H9 (cell line): ENCODE measurements at regions not wholly inside any gene's neighbourhood (a gene's known extent, or its start where the extent isn't known, plus 50 kb on each side); places are given as distances from the start of the nearest gene placed in this dataset.

Experiments
- DNase-seq: peaks from one replicate; pipeline ENCODE4 v3.0.0-alpha.2; 2017
- H2AFZ ChIP-seq: one replicate; pipeline ENCODE4 v1.6.1; 2013; ENCODE audit warnings: mild to moderate bottlenecking, low read length, control low read depth, moderate library complexity
- H2AK5ac ChIP-seq: 2 replicates; pipeline ENCODE4 v1.6.1; 2013; ENCODE audit warnings: low read length, control low read depth, mixed read lengths; ENCODE audit not compliant: insufficient read length
- H2BK120ac ChIP-seq: one replicate; pipeline ENCODE4 v1.6.1; 2013; ENCODE audit warnings: low read depth, mild to moderate bottlenecking, low read length, control low read depth, inconsistent platforms; ENCODE audit not compliant: poor library complexity, severe bottlenecking
- H2BK12ac ChIP-seq: 2 replicates; pipeline ENCODE4 v1.6.1; 2013; ENCODE audit warnings: low read length, control low read depth, mixed read lengths, low read depth; ENCODE audit not compliant: insufficient read length
- H2BK15ac ChIP-seq: 2 replicates; pipeline ENCODE4 v1.6.1; 2013; ENCODE audit warnings: low read depth, low read length, control low read depth
- H2BK20ac ChIP-seq: one replicate; pipeline ENCODE4 v1.6.1; 2013; ENCODE audit warnings: low read depth, mild to moderate bottlenecking, low read length, control low read depth, inconsistent platforms; ENCODE audit not compliant: poor library complexity, severe bottlenecking
- H2BK5ac ChIP-seq: 2 replicates; pipeline ENCODE4 v1.6.1; 2013; ENCODE audit warnings: low read length, control low read depth, mixed read lengths; ENCODE audit not compliant: insufficient read length
- H3K14ac ChIP-seq: 2 replicates; pipeline ENCODE4 v1.6.1; 2013; ENCODE audit warnings: low read length, control low read depth; ENCODE audit not compliant: insufficient read depth
- H3K18ac ChIP-seq: 2 replicates; pipeline ENCODE4 v1.6.1; 2013; ENCODE audit warnings: low read depth, mild to moderate bottlenecking, mixed read lengths, low read length, control low read depth; ENCODE audit not compliant: insufficient read length
- H3K23ac ChIP-seq: 2 replicates; pipeline ENCODE4 v1.6.1; 2013; ENCODE audit warnings: low read length, control low read depth, mixed read lengths, low read depth; ENCODE audit not compliant: insufficient read length
- H3K23me2 ChIP-seq: 2 replicates; pipeline ENCODE4 v1.6.1; 2013; ENCODE audit warnings: low read depth, mild to moderate bottlenecking, mixed read lengths, low read length, control low read depth; ENCODE audit not compliant: insufficient read length, poor library complexity, severe bottlenecking
- H3K27ac ChIP-seq: 2 replicates; pipeline ENCODE4 v1.5.1; 2013; ENCODE audit warnings: low read length, control low read depth, mixed read lengths, low read depth; ENCODE audit not compliant: insufficient read length
- H3K27me3 ChIP-seq: 2 replicates; pipeline ENCODE4 v1.6.1; 2013; ENCODE audit warnings: low read length, control low read depth, inconsistent platforms; ENCODE audit not compliant: insufficient read depth
- H3K4ac ChIP-seq: 2 replicates; pipeline ENCODE4 v1.6.1; 2013; ENCODE audit warnings: low read depth, mild to moderate bottlenecking, control low read depth, inconsistent platforms, low read length, moderate library complexity
- H3K4me1 ChIP-seq: 2 replicates; pipeline ENCODE4 v1.6.1; 2013; ENCODE audit warnings: low read length, control low read depth, inconsistent platforms; ENCODE audit not compliant: insufficient read depth
- H3K4me2 ChIP-seq: 2 replicates; pipeline ENCODE4 v1.6.1; 2013; ENCODE audit warnings: low read length, control low read depth, mixed read lengths; ENCODE audit not compliant: insufficient read length, insufficient read depth
- H3K56ac ChIP-seq: 2 replicates; pipeline ENCODE4 v1.6.1; 2013; ENCODE audit warnings: low read depth, mild to moderate bottlenecking, mixed read lengths, low read length, control low read depth; ENCODE audit not compliant: insufficient read length
- H3K79me1 ChIP-seq: 2 replicates; pipeline ENCODE4 v1.6.1; 2013; ENCODE audit warnings: low read depth, mild to moderate bottlenecking, moderate library complexity, low read length, control low read depth, inconsistent platforms; ENCODE audit not compliant: insufficient read depth, poor library complexity, severe bottlenecking
- H3K79me2 ChIP-seq: 2 replicates; pipeline ENCODE4 v1.6.1; 2013; ENCODE audit warnings: low read length, control low read depth, inconsistent platforms; ENCODE audit not compliant: insufficient read depth
- H3K9ac ChIP-seq: 2 replicates; pipeline ENCODE4 v1.6.1; 2013; ENCODE audit warnings: low read length, control low read depth, mixed read lengths; ENCODE audit not compliant: insufficient read length; ENCODE audit errors: extremely low read depth
- H3K9me3 ChIP-seq: one replicate; pipeline ENCODE4 v1.6.1; 2013; ENCODE audit warnings: low read depth, low read length, inconsistent platforms; ENCODE audit not compliant: control insufficient read depth
- H3T11ph ChIP-seq: one replicate; pipeline ENCODE4 v1.6.1; 2013; ENCODE audit warnings: mild to moderate bottlenecking, low read length, control low read depth, inconsistent platforms
- H4K20me1 ChIP-seq: one replicate; pipeline ENCODE4 v1.6.1; 2013; ENCODE audit not compliant: control insufficient read depth, insufficient read length, insufficient read depth
- H4K5ac ChIP-seq: 2 replicates; pipeline ENCODE4 v1.6.1; 2013; ENCODE audit warnings: low read depth, mild to moderate bottlenecking, mixed read lengths, low read length, control low read depth; ENCODE audit not compliant: insufficient read length
- H4K8ac ChIP-seq: replicated peaks from 2 replicates; pipeline ENCODE4 v1.6.1; 2013; ENCODE audit warnings: low read length, control low read depth, mixed read lengths, low read depth; ENCODE audit not compliant: insufficient read length
- H4K91ac ChIP-seq: 2 replicates; pipeline ENCODE4 v1.6.1; 2013; ENCODE audit warnings: low read depth, mild to moderate bottlenecking, moderate library complexity, mixed read lengths, low read length, control low read depth; ENCODE audit not compliant: insufficient read length
- H3K27ac Mint-ChIP-seq, 3 experiments: 2 replicates in 2 of 3; 3 replicates in 1 of 3; pipeline ENCODE4 v1.8.0; 2020 to 2021; ENCODE audit warnings: mixed read lengths in 3 of 3, mild to moderate bottlenecking in 1 of 3, moderate library complexity in 1 of 3
- H3K27me3 Mint-ChIP-seq: 2 replicates; pipeline ENCODE4 v1.8.0; 2021; ENCODE audit warnings: low read depth, mild to moderate bottlenecking, moderate library complexity, mixed read lengths
- H3K36me3 Mint-ChIP-seq, 3 experiments: 2 replicates in 2 of 3; 3 replicates in 1 of 3; pipeline ENCODE4 v1.8.0; 2020 to 2021; ENCODE audit warnings: low read depth in 3 of 3, mixed read lengths in 3 of 3; ENCODE audit not compliant: insufficient read depth in 1 of 3
- H3K4me1 Mint-ChIP-seq, 2 experiments: 2 replicates each; pipeline ENCODE4 v1.8.0; 2020; ENCODE audit warnings: mixed read lengths in 2 of 2
- H3K4me3 Mint-ChIP-seq, 2 experiments: 2 replicates in 1 of 2; 3 replicates in 1 of 2; pipeline ENCODE4 v1.8.0; 2020 to 2021; ENCODE audit warnings: mild to moderate bottlenecking in 2 of 2, mixed read lengths in 2 of 2, moderate library complexity in 1 of 2
- H3K9me3 Mint-ChIP-seq, 2 experiments: 2 replicates in 1 of 2; 3 replicates in 1 of 2; pipeline ENCODE4 v1.8.0; 2020; ENCODE audit warnings: mild to moderate bottlenecking in 2 of 2, mixed read lengths in 2 of 2, moderate library complexity in 1 of 2
- CTCF ChIP-seq: fragments of 200-600 bp; sonication (generic); conservative IDR thresholded peaks from 3 replicates; pipeline ENCODE4 v1.8.0; 2021; ENCODE audit warnings: antibody characterized with exemption, mild to moderate bottlenecking
- WGBS: extraction: QIAGEN DNeasy Blood & Tissue Kit; methylation state at CpG from one replicate; pipeline ENCODE4 v1.1.7; 2013; ENCODE audit warnings: missing lambda C conversion rate, low lambda C conversion rate, mixed read lengths; ENCODE audit not compliant: insufficient read length; ENCODE audit errors: extremely low coverage; 5-methylcytosine and 5-hydroxymethylcytosine counted together

DNA sequence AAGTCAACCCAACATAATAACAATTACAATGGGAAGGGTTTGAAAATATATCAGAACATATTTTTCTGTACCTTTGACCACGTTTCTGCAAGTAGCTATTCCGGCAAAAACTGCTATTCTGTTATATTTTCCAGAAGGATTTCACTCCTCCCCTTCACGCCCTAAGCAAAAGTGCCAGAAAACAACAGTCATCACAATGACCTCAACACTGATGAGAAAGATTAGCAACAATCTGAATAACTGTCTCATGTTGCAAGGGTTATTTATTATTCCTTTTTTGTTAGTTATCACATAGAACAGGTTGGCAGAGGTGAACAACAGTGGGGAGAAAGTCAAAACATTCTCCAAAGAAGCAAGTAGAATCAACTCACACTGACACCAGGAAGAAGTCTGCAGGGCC, 269.4 kb upstream of the ARRDC4 start:
- Histone ChIP-seq H2BK12ac (no peak overlapping the region), H3K79me1 (no peaks in the 10 kb centered on the region), H2AFZ (no peak overlapping the region), H4K8ac (no peak overlapping the region), H3T11ph (no peak overlapping the region), H3K18ac (no peak overlapping the region), H4K5ac (no peak overlapping the region), H3K27me3 (no peaks in the 10 kb centered on the region), H4K20me1 (no peaks in the 10 kb centered on the region), H3K9me3 (no peaks in the 10 kb centered on the region), H2BK15ac (no peak overlapping the region), H3K56ac (no peak overlapping the region), H3K27ac (no peak overlapping the region), H4K91ac (no peak overlapping the region), H2BK120ac (no peak overlapping the region), H2BK20ac (no peak overlapping the region), H2AK5ac (no peak overlapping the region), H3K79me2 (no peaks in the 10 kb centered on the region), H2BK5ac (no peak overlapping the region), H3K23ac (no peak overlapping the region), H3K14ac (no peak overlapping the region), H3K4me1 (no peaks in the 10 kb centered on the region), H3K4me2 (no peak overlapping the region), H3K4ac (no peak overlapping the region), H3K23me2 (peaks cover 3% of the 10 kb centered on the region), H3K9ac (no peak overlapping the region)
- H3K36me3 Mint-ChIP-seq: no peaks in the 10 kb centered on the region
- H3K4me1 Mint-ChIP-seq: no peaks in the 10 kb centered on the region
- H3K27ac Mint-ChIP-seq: no peak overlapping the region
- no peaks in the 10 kb centered on the region for H3K27me3 Mint-ChIP-seq
- H3K9me3 Mint-ChIP-seq: no peaks in the 10 kb centered on the region
- DNase-seq: no peak
- no CpG with 5 or more reads among the region's 3 CpGs for WGBS
- TF ChIP-seq CTCF: no peak
- no peak overlapping the region for H3K4me3 Mint-ChIP-seq
